GM10266 (cell line): ENCODE measurements at regions not wholly inside any gene's neighbourhood (a gene's known extent, or its start where the extent isn't known, plus 50 kb on each side); places are given as distances from the start of the nearest gene placed in this dataset.

Experiments
- DNase-seq: peaks from one replicate; pipeline ENCODE4 v3.0.0; 2012; ENCODE audit errors: extremely low spot score
- TF ChIP-seq, protein P1 (sequence below): IDR thresholded peaks from 2 replicates; pipeline ENCODE4 v1.5.1; 2012; ENCODE audit warnings: mild to moderate bottlenecking, low read depth; ENCODE audit not compliant: control insufficient read depth, insufficient read depth; ENCODE audit errors: missing control alignments

DNA sequence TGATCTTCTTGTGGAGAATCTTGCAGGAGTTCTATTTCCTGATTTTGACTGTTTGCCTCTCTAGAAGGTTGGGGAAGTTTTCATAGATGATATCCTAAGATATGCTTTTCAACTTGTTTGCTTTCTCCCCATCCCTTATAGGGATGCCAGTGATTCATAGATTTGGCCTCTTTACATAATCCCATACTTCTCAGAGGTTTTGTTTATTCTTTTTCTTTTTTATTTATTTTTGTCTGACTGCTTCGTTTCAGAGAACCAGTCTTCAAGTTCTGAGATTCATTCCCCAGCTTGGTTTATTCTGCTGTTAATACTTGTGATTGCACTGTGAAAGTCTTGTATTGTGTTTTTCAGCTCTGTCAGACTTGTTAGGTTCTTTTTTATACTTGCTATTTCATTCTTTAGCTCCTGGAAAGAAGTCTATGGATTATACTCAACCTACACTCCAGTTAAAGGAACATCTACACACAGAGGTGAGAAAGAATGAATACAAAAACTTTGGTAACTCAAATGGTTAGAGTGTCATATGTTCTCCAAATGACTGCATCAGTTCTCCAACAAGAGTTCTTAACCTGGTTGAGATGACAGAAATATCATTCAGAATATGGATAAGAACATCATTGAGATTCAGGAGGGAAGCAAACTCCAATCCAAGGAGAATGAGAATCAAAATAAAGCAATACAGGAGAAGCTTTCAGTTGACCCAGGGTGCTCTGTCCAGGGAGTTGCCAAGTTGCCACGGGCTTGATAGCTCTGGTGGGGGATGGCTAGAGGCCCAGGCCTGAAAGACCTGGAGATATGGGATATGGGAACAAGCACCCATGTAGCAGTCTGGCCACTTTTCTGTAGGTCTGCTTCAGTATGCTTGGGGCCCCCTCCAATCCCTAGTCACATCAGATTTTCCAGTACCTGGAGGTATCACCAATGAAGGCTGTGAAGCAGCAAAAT is 150.3 kb downstream of the AHR start:
- TF ChIP-seq, protein P1, sequence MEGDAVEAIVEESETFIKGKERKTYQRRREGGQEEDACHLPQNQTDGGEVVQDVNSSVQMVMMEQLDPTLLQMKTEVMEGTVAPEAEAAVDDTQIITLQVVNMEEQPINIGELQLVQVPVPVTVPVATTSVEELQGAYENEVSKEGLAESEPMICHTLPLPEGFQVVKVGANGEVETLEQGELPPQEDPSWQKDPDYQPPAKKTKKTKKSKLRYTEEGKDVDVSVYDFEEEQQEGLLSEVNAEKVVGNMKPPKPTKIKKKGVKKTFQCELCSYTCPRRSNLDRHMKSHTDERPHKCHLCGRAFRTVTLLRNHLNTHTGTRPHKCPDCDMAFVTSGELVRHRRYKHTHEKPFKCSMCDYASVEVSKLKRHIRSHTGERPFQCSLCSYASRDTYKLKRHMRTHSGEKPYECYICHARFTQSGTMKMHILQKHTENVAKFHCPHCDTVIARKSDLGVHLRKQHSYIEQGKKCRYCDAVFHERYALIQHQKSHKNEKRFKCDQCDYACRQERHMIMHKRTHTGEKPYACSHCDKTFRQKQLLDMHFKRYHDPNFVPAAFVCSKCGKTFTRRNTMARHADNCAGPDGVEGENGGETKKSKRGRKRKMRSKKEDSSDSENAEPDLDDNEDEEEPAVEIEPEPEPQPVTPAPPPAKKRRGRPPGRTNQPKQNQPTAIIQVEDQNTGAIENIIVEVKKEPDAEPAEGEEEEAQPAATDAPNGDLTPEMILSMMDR, result no peak
- no peak for DNase-seq

DNA sequence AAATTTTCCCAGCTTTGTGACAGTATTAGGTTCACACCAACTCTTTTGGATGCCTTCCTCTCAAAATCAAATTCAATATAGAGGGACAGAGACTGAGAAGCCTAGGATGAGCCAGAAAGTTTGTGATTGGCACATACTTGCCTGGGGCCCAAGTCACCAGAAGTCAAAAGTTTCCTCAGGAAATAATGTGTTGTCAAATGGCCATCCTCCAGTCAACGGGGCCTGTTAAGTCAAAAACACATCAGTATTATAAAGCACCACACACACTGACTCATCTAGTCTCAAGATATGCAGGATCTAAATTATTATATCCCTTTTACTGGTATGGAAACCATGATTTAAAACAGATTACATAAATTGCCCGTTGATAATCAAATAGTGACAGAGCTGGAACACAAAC is 158.1 kb downstream of the AHR start:
- no peak for DNase-seq
- TF ChIP-seq, protein P1, result no peak

DNA sequence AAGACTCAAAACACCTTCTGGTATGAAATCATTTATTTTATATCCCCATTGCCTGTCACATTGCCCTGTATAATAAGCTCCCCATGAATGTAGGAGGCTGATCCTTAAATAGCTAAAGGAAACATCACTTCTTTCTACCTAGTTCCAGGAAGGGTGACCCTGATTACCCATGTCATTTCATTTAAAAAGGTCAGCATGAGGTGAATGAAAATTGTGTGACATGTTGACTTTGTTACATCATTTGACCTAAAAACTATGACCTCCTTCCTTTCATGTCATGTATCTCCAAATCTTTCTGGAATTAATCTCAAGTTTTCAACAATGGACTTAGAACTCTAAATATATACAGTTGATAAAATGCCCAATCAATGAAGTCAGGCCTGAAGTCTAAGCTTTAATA is 161.5 kb downstream of the AHR start:
- DNase-seq, result no peak

DNA sequence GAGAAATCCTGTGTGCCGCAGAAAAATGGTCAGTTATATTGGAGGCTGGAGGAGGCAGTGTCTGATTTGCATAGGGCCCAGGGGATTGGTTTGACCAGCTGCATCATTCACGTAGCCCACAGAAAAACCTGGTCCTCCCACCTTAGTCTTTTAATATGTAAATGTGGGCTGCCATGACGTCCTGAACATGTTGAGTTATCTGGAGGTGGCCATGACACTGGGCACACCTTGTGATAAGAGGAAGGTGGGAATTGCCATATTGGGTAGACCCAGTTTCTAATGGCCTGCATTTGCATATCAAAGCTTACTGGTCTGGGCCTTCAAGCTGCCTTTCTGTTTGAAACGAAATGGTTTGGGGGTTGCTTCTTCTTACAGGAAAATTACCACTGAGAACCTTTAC is 162.2 kb downstream of the AHR start:
- DNase-seq, result no peak
- TF ChIP-seq, protein P1, result no peak

More for the DNA sequence above, 161.5 kb downstream of the AHR start:
- TF ChIP-seq, protein P1, result no peak

DNA sequence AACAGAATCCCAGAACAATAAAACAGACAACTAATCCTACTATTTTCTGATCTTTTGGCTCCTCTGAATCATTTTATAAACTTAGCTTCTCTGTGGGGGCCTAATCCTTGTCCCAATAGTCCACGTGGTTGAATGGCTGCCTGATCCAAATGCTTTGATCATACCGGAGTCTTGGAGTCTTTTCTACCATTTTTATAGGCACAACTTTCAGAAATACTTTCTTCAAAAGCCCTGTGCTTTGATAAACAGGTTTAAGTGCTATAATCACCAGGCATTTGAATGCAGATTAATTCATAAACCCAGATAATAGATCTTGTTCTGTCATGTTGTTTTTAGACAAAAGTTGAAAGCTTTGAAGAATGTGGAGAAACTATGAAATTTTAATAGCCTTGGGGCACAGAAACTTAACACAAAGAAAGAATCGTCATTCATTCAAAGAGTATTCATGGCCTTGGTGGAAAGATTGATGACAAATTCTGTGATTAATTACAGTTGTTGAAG is 163.7 kb downstream of the AHR start:
- DNase-seq, result no peak

DNA sequence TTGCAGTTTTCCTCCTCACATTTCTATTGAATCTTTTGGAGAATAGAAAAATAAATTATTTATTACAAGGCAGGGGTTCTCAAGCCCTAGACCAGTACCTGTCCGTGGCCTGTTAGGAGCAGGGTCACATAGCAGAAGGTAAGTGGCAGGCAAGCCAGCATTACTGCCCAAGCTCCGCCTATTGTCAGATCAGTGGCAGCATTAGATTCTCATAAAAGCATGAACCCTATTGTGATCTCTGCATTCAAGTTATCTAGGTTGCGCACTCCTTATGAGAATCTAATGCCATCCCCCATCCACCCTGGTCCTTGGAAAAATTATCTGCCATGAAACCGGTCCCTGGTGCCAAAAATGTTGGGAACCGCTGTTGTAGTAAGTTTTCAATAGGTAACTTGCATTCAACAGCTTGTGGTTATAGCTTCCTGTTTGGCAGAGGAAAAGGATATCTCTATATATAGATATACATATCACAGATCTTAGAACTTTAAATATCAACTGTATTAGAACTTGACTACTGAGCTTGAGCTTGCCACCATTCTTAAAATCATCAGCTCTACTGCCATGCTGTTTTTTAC is 165.1 kb downstream of the AHR start:
- TF ChIP-seq, protein P1, result no peak
- DNase-seq, result no peak

More for the DNA sequence above, 163.7 kb downstream of the AHR start:
- TF ChIP-seq, protein P1, result no peak

DNA sequence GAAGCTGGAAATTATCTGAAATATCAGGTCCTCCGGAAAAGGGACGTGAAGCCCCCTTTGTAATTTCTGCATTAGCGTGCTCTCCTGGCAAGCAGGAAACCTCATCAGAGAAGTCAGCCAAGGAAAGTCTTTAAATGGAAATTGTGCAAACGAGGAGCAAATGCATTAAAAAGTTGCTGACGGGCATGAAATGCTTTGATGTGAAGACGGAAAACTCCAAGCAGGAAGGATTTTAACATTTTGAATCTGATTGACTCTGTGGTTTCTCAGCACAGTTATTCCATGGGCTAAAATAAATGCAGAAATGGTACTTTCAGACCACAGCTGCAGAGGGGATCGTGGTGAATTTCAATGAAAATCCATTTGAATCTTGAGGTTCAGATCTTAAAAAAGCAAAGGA is 167.8 kb downstream of the AHR start:
- no peak for DNase-seq
- TF ChIP-seq, protein P1, result no peak
